Activated CD4-positive, alpha-beta T cell treated with anti-CD3 and anti-CD28 coated beads, Interleukin-2, amount 10 ng/mL, durations not matched to agents 24 days and 14 days (primary cell): ENCODE measurements at regions not wholly inside any gene's neighbourhood (a gene's known extent, or its start where the extent isn't known, plus 50 kb on each side); places are given as distances from the start of the nearest gene placed in this dataset.
"Not testable (repeated sequence)": the region's sequence is repeated elsewhere in the genome, so short reads cannot be mapped to it uniquely, and the experiment has no call there.

Source experiments
- DNase-seq: peaks from one replicate; pipeline ENCODE4 v3.0.0; 2022
- H3K27ac Mint-ChIP-seq: one replicate; pipeline ENCODE4 v1.8.0; 2022; ENCODE audit warnings: mild to moderate bottlenecking, mixed read lengths
- H3K27me3 Mint-ChIP-seq: one replicate; pipeline ENCODE4 v1.8.0; 2022; ENCODE audit warnings: mixed read lengths
- H3K36me3 Mint-ChIP-seq: one replicate; pipeline ENCODE4 v1.8.0; 2022; ENCODE audit warnings: low read depth, mild to moderate bottlenecking, mixed read lengths
- H3K4me1 Mint-ChIP-seq: one replicate; pipeline ENCODE4 v1.8.0; 2021; ENCODE audit warnings: mixed read lengths
- H3K4me3 Mint-ChIP-seq: one replicate; pipeline ENCODE4 v1.8.0; 2022; ENCODE audit warnings: mild to moderate bottlenecking, moderate library complexity, mixed read lengths
- H3K9me3 Mint-ChIP-seq: one replicate; pipeline ENCODE4 v1.8.0; 2021; ENCODE audit warnings: mixed read lengths
- intact Hi-C: fragments of 100-400 bp; cut with micrococcal nuclease; formaldehyde crosslinking; loops from one replicate; pipeline ENCODE4 v1.15.1; 2023

DNA sequence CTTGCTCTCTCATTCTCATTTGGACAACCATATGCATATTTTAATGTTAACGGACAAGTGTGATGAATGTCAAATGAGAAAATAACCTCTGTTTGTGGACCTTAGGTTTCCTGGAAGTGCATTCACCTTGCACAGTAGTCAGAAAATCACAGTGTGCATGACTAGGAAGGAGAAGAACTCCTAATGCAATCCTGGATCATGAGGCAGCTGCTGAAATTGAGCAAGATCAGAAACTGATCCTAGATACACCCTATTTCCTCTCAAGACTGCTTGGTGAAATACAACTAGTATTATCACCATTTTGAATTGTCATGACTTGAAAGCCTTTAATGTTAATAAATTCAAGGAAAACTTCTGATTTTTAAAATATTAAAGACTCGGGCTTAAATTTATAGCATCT, 1148.9 kb downstream of the STIM2 start:
- no peak overlapping the region for H3K4me3 Mint-ChIP-seq
- no peaks in the 10 kb centered on the region for H3K27me3 Mint-ChIP-seq
- H3K4me1 Mint-ChIP-seq = no peaks in the 10 kb centered on the region
- no peaks in the 10 kb centered on the region for H3K9me3 Mint-ChIP-seq
- intact Hi-C loops = no loop called here
- H3K27ac Mint-ChIP-seq = no peak overlapping the region
- H3K36me3 Mint-ChIP-seq = no peaks in the 10 kb centered on the region
- no peak for DNase-seq

DNA sequence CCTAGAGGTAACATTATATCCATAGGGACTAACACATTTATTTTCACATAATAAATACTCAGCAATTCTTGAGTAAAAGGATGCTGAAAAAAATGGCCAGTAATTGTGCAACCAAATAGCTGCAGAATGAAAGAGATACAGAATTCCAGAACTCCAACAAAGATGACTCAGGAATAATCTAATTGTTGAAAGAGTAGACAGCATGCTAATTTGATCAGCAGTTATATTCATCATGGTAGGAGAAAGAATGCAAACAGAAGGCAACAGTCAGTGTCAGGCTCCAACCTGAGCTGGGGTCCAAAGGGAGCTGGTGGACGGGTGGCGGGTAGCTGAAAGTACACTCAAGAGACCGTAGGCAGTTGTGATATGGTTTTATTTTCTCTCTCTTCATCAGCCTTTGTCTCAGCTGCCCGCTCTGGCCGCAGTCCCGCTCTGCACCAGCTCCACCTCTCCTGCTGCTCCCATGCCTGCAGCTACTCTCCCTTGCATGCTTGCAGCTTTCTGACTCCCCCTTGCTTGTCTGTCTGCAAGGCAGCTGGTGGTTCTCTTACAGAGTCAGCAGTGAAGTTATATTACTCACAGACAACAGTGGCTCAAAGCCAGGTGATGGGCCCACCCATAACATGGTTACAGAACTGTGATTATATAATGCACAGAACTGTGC, 1150.1 kb downstream of the STIM2 start:
- no peaks in the 10 kb centered on the region for H3K27me3 Mint-ChIP-seq
- DNase-seq = no peak
- no peak overlapping the region for H3K4me3 Mint-ChIP-seq
- no peak overlapping the region for H3K27ac Mint-ChIP-seq
- no peaks in the 10 kb centered on the region for H3K9me3 Mint-ChIP-seq
- intact Hi-C loops = no loop called here
- H3K36me3 Mint-ChIP-seq = no peaks in the 10 kb centered on the region
- no peaks in the 10 kb centered on the region for H3K4me1 Mint-ChIP-seq

DNA sequence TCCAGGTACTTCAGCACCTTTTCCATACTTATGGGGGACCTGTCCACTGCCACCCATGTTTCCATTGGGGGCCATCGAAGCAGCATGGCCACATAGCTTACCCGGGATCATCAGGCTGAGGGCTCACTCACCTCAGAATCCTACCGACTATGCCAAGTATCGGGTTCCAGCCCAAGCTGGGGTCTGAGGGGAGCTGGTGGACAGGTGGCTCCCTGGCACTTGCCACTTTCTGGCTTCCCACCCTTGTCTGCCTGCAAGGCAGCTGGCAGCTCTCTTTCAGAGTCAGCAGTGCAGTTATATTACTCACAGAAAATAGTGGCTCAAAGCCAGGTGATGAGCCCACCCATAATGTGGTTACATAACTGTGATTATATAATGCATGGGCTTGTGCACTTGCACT, 1153.8 kb downstream of the STIM2 start:
- Mint-ChIP-seq H3K27ac (no peak overlapping the region), H3K4me3 (no peak overlapping the region), H3K27me3 (no peaks in the 10 kb centered on the region), H3K9me3 (peaks cover 5% of the 10 kb centered on the region), H3K36me3 (no peaks in the 10 kb centered on the region), H3K4me1 (no peaks in the 10 kb centered on the region)
- intact Hi-C loops = no loop called here
- DNase-seq = no peak

DNA sequence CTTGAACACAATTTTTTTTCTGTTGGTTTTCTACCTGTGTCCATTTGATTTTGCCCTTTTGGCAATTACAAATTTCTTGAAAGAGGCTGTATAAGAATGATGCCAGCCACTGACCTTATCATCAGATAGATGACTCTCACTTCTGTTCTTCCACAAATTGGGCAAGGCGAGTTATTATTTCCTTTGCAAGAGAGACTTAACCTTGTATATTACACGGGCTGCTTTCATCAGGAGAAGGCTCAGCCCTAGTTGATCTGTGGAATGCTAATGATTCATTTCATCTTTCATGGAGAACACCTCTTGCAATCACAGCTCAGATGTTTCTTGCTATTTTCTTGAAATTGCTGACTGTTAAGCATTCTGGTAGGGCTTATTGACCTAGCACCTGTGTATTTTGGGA, 1155.4 kb downstream of the STIM2 start:
- intact Hi-C loops = no loop called here
- H3K27ac Mint-ChIP-seq = no peak overlapping the region
- H3K4me3 Mint-ChIP-seq = no peak overlapping the region
- peaks cover 5% of the 10 kb centered on the region for H3K9me3 Mint-ChIP-seq
- no peaks in the 10 kb centered on the region for H3K4me1 Mint-ChIP-seq
- no peak for DNase-seq
- H3K36me3 Mint-ChIP-seq = no peaks in the 10 kb centered on the region
- no peaks in the 10 kb centered on the region for H3K27me3 Mint-ChIP-seq

DNA sequence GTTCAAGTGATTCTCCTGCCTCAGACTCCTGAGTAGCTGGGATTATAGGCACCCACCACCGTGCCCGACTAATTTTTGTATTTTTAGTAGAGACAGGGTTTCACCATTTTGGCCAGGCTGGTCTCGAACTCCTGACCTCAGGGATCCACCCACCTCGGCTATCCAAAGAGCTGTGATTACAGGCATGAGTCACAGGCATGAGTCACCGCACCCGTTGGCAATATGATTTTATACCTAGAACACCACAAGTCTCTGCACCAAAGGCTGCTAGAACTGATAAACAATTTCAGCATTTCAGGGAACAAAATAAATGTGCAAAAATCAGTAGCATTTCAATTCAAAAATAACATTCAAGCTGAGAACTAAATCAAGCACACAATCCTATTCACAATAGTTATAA, 1177.6 kb downstream of the STIM2 start:
- intact Hi-C loops, DNase-seq, H3K36me3 Mint-ChIP-seq, H3K27me3 Mint-ChIP-seq, H3K4me1 Mint-ChIP-seq, H3K27ac Mint-ChIP-seq, H3K4me3 Mint-ChIP-seq: not testable (repeated sequence)
- H3K9me3 Mint-ChIP-seq = peaks cover 13% of the 10 kb centered on the region

DNA sequence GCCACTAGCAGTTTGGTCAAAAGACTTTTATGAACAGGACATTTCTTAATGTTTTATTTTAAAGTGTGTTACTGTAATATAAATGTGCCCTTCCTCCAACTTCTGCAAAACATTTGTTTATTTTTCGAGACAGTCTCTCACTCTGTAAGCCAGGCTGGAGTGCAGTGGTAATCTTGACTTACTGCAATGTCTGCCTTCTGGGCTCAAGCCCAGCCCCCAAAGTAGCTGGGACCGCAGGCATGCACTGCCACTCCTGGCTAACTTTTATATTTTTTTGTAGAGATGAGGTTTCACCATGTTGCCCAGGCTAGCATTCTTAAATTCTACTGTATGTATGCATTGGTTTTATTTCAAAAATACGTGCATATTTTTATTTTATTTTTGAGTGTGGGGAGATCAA, 1201.9 kb downstream of the STIM2 start:
- DNase-seq = no peak
- Mint-ChIP-seq H3K9me3 (no peaks in the 10 kb centered on the region), H3K27ac (no peak overlapping the region), H3K27me3 (no peaks in the 10 kb centered on the region), H3K4me3 (no peak overlapping the region), H3K36me3 (no peaks in the 10 kb centered on the region), H3K4me1 (no peaks in the 10 kb centered on the region)
- intact Hi-C loops = no loop called here

DNA sequence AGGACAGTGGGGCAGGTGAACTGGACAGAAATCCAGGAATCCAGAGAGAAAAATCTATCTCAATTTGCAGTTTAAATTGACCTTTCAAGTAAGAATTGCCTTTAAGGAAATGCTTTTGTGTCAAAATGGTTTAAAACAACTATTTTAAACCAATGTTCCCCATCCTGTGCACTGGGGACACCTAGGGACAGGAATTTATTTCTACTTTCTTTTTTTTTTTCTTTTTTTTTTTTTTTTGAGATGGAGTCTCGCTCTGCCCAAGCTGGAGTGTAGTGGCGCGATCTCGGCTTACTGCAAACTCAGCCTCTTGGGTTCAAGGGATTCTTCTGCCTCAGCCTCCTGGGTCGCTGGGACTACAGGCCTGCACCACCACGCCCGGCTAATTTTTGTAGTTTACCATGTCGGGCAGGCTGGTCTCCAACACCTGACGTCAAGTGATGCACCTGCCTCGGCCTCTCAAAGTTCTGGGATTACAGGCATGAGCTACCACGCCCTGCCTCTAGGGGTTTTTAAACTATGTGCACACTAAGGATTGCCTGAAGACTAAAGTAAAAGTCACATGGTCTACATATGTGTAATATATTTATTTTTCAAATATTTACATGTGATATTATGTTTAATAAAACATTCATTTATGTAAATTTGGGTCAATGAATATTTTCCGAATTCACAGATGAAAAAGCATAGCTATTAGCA, 1213.4 kb downstream of the STIM2 start:
- H3K27me3 Mint-ChIP-seq = no peaks in the 10 kb centered on the region
- H3K36me3 Mint-ChIP-seq = no peaks in the 10 kb centered on the region
- intact Hi-C loops = no loop called here
- H3K4me3 Mint-ChIP-seq = no peak overlapping the region
- peaks cover 7% of the 10 kb centered on the region for H3K9me3 Mint-ChIP-seq
- no peak for DNase-seq
- no peaks in the 10 kb centered on the region for H3K4me1 Mint-ChIP-seq
- H3K27ac Mint-ChIP-seq = no peak overlapping the region

DNA sequence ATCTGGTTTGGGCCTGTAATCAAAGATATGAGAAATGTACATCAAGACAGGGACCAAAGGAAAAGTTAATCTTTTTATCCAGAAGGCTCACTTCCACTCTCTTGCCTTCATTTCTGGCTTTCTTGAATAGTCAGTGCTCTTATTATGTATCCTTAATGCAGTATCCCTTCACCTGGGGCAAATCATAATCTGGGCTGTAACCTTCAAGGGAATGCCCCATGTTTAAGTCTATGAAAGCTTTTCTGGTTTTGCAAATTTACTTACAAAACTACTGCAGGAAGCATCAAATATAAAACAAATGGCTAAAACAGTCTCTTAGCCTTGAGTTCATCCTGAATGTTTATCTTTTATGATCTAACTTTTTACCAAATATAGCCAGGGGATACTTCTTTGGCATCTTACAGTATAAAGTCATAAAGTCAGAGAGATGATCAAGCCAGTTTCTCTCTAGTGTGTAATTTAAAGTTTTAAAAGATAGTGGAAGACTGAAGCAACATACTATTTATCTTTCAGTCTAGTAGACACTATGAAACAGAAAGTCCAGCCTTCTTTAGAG, 1214.8 kb downstream of the STIM2 start:
- no peak for DNase-seq
- peaks cover 8% of the 10 kb centered on the region for H3K9me3 Mint-ChIP-seq
- H3K27ac Mint-ChIP-seq = no peak overlapping the region
- H3K4me3 Mint-ChIP-seq = no peak overlapping the region
- no peaks in the 10 kb centered on the region for H3K36me3 Mint-ChIP-seq
- H3K4me1 Mint-ChIP-seq = no peaks in the 10 kb centered on the region
- no peaks in the 10 kb centered on the region for H3K27me3 Mint-ChIP-seq
- intact Hi-C loops = no loop called here

DNA sequence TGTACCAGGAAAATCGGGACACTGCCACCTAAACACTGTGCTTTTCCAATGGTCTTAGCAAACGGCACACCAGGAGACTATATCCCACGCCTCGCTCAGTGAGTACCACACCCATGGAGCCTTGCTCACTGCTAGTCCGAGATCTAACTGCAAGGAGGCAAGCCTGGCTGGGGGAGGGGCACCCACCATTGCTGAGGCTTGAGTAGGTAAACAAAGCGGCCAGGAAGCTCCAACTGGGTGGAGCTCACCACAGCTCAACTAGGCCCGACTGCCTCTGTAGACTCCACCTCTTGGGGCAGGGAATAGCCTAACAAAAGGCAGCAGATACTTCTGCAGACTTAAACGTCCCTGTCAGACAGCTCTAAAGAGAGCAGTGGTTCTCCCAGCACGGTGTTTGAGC, 1216.6 kb downstream of the STIM2 start:
- H3K36me3 Mint-ChIP-seq, intact Hi-C loops, H3K27ac Mint-ChIP-seq, H3K27me3 Mint-ChIP-seq, DNase-seq, H3K4me1 Mint-ChIP-seq, H3K4me3 Mint-ChIP-seq: not testable (repeated sequence)
- peaks cover 14% of the 10 kb centered on the region for H3K9me3 Mint-ChIP-seq

DNA sequence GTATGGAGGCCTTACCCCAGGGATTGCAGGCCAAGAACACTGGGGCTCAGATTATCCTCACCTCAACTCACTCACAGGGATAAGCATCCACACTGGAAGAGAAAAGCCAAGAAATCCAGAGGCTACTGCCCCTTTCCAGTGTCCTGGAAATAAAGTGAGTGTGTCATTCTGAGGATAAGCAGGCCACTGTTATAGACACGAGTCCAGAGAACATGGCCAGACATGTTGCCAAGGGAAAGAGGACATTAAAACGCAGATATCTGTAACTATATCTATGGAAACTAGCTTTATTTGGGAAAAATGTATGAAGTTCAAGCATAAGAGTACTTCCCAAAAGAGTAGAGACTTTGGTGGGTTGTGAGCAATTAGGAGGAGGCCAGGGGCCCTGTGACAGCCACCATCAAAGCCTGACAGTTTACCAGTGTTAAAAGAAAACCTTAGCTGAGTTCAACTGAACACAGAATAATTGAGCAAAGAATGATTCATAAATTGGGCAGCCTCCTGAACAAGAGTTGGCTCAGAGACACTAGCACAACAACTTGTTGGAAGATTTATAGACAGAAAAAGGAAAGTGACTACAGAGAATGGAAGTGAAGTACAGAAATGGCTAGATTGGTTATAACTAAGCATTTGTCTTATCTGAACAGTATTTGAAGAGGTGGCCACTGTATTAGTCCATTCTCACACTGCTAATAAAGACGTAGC, 1222.2 kb downstream of the STIM2 start:
- H3K4me1 Mint-ChIP-seq = no peaks in the 10 kb centered on the region
- no peaks in the 10 kb centered on the region for H3K36me3 Mint-ChIP-seq
- intact Hi-C loops = no loop called here
- DNase-seq = no peak
- H3K9me3 Mint-ChIP-seq = peaks cover 14% of the 10 kb centered on the region
- H3K4me3 Mint-ChIP-seq = no peak overlapping the region
- no peak overlapping the region for H3K27ac Mint-ChIP-seq
- H3K27me3 Mint-ChIP-seq = no peaks in the 10 kb centered on the region

DNA sequence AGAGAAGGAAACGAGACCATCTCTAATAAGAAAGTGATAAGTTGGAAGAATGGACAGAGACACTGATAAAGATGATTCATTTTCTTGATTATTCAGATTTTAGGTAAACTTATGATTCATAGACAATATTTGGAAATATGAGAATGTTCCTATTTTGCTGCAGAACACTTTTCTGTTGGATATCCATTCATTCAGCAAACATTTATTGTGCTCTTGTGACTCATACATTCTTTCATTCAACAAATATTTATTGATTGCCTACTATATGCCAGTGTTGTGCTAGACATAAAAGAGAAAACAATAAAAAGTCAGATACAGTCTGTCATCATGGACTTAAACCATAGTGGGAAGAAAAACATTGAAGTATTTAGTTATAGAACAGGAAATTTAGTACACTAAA, 1232.0 kb downstream of the STIM2 start:
- no peaks in the 10 kb centered on the region for H3K36me3 Mint-ChIP-seq
- intact Hi-C loops = no loop called here

DNA sequence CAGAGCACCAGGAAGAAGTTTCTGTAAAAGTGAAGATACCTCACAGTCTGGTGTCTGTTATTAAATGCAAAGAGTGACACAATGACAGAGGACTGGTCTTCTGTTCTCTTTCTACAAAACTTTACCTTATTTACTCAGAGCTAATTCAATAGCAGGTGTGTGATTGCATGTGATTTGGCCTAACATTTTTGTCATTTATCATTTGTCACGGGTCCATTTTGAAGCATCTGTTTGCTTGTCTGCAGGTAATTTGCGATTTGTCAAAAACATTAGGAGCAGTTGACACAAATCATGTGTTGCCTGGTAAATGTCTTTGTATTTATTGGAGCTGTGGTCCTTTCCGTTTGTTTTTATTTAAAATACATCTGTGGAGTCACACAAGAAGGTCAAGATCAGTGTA, 1232.4 kb downstream of the STIM2 start:
- no peak for DNase-seq
- no peaks in the 10 kb centered on the region for H3K27me3 Mint-ChIP-seq
- H3K27ac Mint-ChIP-seq = no peak overlapping the region
- no peak overlapping the region for H3K4me3 Mint-ChIP-seq
- H3K4me1 Mint-ChIP-seq = no peaks in the 10 kb centered on the region
- peaks cover 9% of the 10 kb centered on the region for H3K9me3 Mint-ChIP-seq
- H3K36me3 Mint-ChIP-seq = no peaks in the 10 kb centered on the region
- intact Hi-C loops = no loop called here

More for the DNA sequence above, 1232.0 kb downstream of the STIM2 start:
- Mint-ChIP-seq H3K4me3 (no peak overlapping the region), H3K27me3 (no peaks in the 10 kb centered on the region), H3K9me3 (peaks cover 9% of the 10 kb centered on the region), H3K4me1 (no peaks in the 10 kb centered on the region), H3K27ac (no peak overlapping the region)
- DNase-seq = no peak

DNA sequence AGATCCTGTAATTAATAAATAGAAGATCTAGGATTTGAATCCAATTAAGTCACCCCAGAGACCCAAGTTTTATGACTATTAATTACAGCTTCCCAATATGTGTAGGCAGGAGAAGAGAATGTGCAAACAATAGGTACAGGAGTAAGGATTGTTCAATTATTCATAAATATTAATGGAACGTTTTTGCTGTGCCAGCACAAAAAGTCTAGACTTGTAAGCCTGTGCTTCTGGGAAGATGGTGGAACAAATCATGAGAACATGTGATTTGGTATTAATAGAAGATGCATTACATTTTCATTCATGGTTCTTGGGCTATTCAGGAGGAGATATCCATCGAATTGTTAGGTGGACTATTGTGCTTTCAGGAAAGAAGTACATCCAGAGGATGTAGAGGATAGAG, 1240.9 kb downstream of the STIM2 start:
- no peak overlapping the region for H3K27ac Mint-ChIP-seq
- no peaks in the 10 kb centered on the region for H3K4me1 Mint-ChIP-seq
- no peak overlapping the region for H3K4me3 Mint-ChIP-seq
- H3K9me3 Mint-ChIP-seq = peaks cover 4% of the 10 kb centered on the region
- no peak for DNase-seq
- H3K27me3 Mint-ChIP-seq = no peaks in the 10 kb centered on the region
- H3K36me3 Mint-ChIP-seq = no peaks in the 10 kb centered on the region
- intact Hi-C loops = no loop called here

DNA sequence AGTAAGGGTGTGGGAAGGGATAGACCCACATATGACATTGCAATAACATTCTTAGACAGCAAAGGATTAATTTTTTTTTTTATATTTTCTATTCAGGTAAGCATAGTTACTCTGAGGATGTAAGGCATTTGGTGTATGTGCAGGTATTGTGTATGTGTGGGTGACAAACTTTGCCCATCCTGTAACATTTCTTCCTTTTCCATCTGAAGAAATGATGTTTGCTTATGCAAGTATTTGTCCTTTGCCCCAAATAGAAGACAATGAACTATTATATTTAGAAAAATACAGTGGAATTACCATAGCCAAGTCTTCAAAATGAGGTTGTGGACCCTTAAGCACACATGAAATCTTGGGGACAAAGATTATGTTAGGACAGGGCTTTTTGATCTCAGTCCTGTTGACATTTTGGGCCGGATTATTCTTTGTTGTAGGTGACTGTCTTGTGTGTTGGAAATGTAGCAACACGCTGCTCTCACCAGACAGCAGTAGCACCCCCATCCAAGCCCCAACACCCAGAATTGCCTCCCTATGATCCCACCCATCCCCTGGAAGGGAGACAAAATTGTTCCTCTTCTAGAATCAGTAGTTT, 1244.7 kb downstream of the STIM2 start:
- H3K36me3 Mint-ChIP-seq = no peaks in the 10 kb centered on the region
- H3K27ac Mint-ChIP-seq = no peak overlapping the region
- intact Hi-C loops = no loop called here
- H3K9me3 Mint-ChIP-seq = peaks cover 4% of the 10 kb centered on the region
- H3K4me3 Mint-ChIP-seq = no peak overlapping the region
- DNase-seq = no peak
- H3K4me1 Mint-ChIP-seq = no peaks in the 10 kb centered on the region
- H3K27me3 Mint-ChIP-seq = no peaks in the 10 kb centered on the region
